Activated CD4-positive, alpha-beta T cell treated with anti-CD3 and anti-CD28 coated beads, Interleukin-2, amount 10 ng/mL, durations not matched to agents 24 days and 14 days (primary cell): ENCODE measurements at regions not wholly inside any gene's neighbourhood (a gene's known extent, or its start where the extent isn't known, plus 50 kb on each side); places are given as distances from the start of the nearest gene placed in this dataset.

Experiments
- DNase-seq: peaks from one replicate; pipeline ENCODE4 v3.0.0; 2022
- H3K27ac Mint-ChIP-seq: one replicate; pipeline ENCODE4 v1.8.0; 2022; ENCODE audit warnings: mild to moderate bottlenecking, mixed read lengths
- H3K27me3 Mint-ChIP-seq: one replicate; pipeline ENCODE4 v1.8.0; 2022; ENCODE audit warnings: mixed read lengths
- H3K36me3 Mint-ChIP-seq: one replicate; pipeline ENCODE4 v1.8.0; 2022; ENCODE audit warnings: low read depth, mild to moderate bottlenecking, mixed read lengths
- H3K4me1 Mint-ChIP-seq: one replicate; pipeline ENCODE4 v1.8.0; 2021; ENCODE audit warnings: mixed read lengths
- H3K4me3 Mint-ChIP-seq: one replicate; pipeline ENCODE4 v1.8.0; 2022; ENCODE audit warnings: mild to moderate bottlenecking, moderate library complexity, mixed read lengths
- H3K9me3 Mint-ChIP-seq: one replicate; pipeline ENCODE4 v1.8.0; 2021; ENCODE audit warnings: mixed read lengths
- intact Hi-C: fragments of 100-400 bp; cut with micrococcal nuclease; formaldehyde crosslinking; loops from one replicate; pipeline ENCODE4 v1.15.1; 2023

DNA sequence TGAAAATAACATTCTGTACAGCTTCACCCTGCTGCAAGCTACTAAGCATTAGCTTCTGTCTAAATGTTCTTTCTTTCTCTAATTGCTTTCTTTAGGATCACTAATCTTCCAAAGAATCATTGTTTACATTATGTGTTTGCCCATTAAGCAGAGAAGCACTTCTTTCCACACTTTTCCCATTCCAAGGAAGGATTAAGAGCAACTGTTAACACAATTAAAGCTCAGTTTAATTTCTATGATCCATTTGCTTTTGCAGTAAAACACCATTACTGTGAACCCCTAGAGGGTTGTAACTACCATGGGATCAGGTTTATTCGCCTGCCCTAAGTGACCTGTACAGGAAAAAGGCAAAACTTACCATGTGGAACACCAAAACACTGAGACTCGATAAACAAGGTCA is 125.8 kb upstream of the ZNF385D start:
- Mint-ChIP-seq H3K27me3 (no peaks in the 10 kb centered on the region), H3K4me3 (no peak overlapping the region), H3K36me3 (no peaks in the 10 kb centered on the region), H3K4me1 (no peaks in the 10 kb centered on the region), H3K27ac (no peak overlapping the region), H3K9me3 (peaks cover 6% of the 10 kb centered on the region)
- intact Hi-C loops = no loop called here
- DNase-seq = no peak

DNA sequence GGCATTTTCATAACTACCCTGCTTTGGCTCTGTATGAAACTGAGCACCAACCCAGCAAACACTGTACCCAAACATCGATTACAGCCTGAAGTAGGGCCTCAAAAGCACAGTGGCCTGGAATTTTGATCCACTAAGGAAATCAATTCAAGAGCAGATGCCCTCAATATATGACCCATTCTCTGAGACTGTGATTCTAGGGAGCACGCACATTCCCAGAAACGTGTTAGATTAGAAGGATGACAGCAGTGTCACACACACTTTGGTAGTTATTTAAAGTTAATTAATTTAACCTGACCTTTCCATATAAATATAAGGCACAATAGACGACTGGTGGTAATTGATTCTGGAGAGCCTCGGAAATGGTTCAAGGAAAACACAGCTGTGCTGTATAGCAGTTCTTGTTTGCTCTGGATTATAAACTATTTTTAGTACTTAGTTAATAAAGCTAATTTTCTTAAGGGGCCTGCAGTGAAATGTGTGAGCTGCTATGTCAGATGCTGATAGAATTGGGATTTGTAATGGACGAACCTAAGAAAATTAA is 126.3 kb upstream of the ZNF385D start:
- Mint-ChIP-seq H3K27ac (no peak overlapping the region), H3K4me1 (no peaks in the 10 kb centered on the region), H3K9me3 (peaks cover 6% of the 10 kb centered on the region), H3K36me3 (no peaks in the 10 kb centered on the region), H3K4me3 (no peak overlapping the region), H3K27me3 (no peaks in the 10 kb centered on the region)
- intact Hi-C loops = no loop called here
- no peak for DNase-seq

DNA sequence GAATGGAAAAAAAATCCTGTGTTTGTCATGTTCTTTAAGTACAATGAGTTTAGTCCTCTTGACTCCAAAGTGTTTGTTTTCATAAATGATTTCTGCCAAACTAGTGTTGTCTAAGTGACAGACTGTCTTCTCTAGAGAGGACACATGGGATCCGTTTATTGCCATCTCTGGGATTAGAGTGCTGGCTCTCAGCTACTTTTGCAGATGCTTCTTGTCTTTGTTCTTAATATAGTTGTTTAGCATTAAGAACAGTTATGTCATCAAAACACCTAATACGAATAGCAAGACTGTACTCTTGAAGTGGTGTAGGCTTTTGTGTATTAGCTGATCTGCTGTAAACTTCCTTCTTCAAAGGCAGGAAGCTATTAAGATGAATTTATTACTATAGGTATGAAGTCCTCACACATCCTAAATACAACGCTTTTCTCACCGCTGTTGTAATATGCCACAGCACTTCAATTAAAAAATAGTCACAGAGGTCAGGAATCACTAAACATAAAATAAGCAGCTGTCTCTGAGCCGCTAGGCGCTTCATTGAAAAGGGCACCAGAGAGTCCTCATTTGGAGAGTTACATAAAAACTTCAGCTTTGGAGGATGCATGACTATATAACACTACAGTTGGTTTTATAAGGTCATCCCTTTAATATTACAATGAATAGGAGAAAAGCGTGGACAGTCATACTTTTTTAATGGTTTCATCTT is 128.3 kb upstream of the ZNF385D start:
- Mint-ChIP-seq H3K4me1 (no peaks in the 10 kb centered on the region), H3K9me3 (peaks cover 6% of the 10 kb centered on the region), H3K27ac (no peak overlapping the region), H3K36me3 (no peaks in the 10 kb centered on the region), H3K27me3 (no peaks in the 10 kb centered on the region), H3K4me3 (no peak overlapping the region)
- intact Hi-C loops = no loop called here
- DNase-seq = no peak

DNA sequence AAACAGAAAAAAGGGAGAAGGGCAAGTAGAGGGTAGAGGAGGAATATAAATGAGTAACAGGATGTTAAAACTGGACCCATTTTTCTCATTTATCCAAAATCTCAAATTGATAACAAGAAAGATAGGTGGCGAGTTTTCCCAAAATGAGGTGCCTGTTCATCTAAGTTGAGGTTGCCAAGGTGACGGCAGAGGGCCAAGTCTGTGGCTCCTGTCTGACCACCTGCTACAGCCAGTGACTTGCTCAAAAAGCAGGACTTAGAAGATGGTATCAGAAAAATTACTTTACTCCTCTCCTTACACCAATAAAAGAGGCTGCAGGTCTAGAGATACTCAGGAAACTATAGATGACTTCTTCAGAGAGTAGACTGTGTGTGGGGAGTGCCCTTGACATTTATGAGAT is 137.6 kb upstream of the ZNF385D start:
- Mint-ChIP-seq H3K27me3 (no peaks in the 10 kb centered on the region), H3K27ac (no peak overlapping the region), H3K9me3 (no peaks in the 10 kb centered on the region), H3K4me3 (no peak overlapping the region), H3K36me3 (no peaks in the 10 kb centered on the region), H3K4me1 (no peaks in the 10 kb centered on the region)
- intact Hi-C loops = no loop called here
- DNase-seq = no peak

DNA sequence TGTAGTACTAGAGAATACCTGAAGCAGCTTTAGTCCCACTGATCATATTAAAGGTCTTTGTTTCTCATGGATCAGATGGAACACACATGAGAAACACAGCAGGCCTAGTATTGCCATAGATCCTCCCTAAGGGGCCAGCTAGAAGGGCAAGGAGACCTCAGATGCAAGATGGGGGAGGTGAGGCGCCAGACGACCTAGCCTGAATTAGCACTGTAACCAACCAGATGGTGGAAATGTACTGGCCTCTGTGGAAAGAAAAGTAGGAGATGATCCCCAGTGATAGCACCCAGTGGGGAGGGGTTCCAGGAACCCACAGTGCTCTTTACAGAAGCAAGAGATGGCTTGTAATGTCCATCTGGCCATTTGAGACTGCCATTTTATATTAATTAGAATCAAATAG is 138.2 kb upstream of the ZNF385D start:
- no peak for DNase-seq
- no peaks in the 10 kb centered on the region for H3K27me3 Mint-ChIP-seq
- no peak overlapping the region for H3K27ac Mint-ChIP-seq
- no peaks in the 10 kb centered on the region for H3K4me1 Mint-ChIP-seq
- H3K4me3 Mint-ChIP-seq = no peak overlapping the region
- H3K9me3 Mint-ChIP-seq = no peaks in the 10 kb centered on the region
- intact Hi-C loops = no loop called here
- H3K36me3 Mint-ChIP-seq = no peaks in the 10 kb centered on the region

DNA sequence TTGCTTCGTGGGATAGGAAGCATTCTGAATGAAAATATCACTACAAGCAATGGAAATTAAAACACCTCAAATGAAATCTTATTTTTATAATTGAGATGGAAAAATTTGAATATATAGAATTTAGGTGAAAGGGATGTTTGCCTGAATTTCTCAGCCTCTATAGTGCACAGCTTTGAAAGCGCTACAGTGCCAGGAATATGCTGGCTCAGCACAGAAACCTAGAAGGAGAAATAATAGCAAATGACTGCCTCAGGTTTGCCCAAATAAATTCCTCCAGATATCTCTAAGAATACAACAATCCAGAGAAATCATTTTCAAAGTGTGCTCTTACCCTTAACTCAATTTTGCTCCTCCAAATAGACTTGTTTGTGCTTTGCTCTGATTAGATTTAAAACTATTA is 141.1 kb upstream of the ZNF385D start:
- intact Hi-C loops = no loop called here

DNA sequence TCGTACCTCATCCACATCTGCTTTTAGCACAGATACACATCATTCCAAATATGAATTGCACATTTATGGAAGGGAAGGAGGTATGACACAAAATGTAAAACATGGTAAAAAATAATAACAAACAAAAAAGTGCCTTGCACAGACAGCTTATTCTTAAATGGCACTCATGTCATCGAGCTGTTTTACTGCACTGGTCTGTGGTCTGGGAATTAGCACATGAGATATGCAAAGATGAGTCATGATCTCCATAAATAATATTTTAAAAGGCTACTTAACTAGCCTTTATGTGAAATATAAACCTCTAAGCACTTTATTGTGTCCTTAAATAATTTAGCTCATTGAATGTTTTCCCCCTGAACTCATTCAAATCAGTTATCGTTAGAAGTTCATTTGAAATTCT is 142.2 kb upstream of the ZNF385D start:
- no peaks in the 10 kb centered on the region for H3K9me3 Mint-ChIP-seq
- H3K4me3 Mint-ChIP-seq = no peak overlapping the region
- no peak overlapping the region for H3K27ac Mint-ChIP-seq
- no peaks in the 10 kb centered on the region for H3K27me3 Mint-ChIP-seq
- no peaks in the 10 kb centered on the region for H3K4me1 Mint-ChIP-seq
- no peaks in the 10 kb centered on the region for H3K36me3 Mint-ChIP-seq
- no peak for DNase-seq
- intact Hi-C loops = no loop called here

More for the DNA sequence above, 141.1 kb upstream of the ZNF385D start:
- no peaks in the 10 kb centered on the region for H3K9me3 Mint-ChIP-seq
- H3K4me1 Mint-ChIP-seq = no peaks in the 10 kb centered on the region
- no peaks in the 10 kb centered on the region for H3K36me3 Mint-ChIP-seq
- no peaks in the 10 kb centered on the region for H3K27me3 Mint-ChIP-seq
- no peak for DNase-seq
- H3K4me3 Mint-ChIP-seq = no peak overlapping the region
- no peak overlapping the region for H3K27ac Mint-ChIP-seq

DNA sequence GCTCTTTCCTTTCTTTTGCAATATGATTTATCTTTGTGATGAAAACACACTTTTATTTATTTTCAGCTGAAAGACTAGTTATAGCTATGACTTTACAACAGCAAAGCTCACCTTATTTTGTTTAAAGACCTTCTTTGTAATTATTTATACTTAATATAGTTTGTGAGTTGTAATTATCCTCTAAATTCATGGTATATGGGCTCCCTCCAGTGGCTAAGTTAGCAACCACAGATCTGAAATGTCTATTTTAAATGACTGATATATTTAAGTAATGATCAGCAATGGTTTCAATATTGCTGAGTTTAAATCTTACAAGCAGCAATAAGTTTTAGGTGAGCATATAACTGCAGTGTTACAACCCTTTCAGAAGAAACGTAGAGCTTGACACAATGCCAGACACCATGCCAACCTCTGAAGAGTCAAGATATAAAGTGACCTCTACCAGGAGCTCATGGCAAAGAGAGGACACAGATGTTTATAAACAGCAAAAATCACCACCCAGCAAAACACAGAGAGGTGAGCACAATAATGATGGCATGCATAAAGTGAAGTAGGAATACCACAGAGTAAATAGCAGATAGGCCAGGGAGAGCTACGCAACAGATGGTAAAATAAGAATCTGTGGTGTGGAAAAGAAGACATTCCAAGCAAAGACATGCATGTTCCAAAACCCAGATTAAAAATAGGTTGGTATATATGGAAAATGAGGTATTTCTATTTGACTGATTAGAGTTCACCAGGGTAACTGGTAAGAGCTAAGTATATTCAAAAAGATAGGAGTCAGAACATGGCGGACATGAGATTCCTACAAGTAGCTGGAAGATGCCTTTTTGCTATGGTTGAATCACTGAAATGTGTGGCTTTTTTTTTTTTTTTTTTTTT is 143.7 kb upstream of the ZNF385D start:
- H3K27me3 Mint-ChIP-seq = no peaks in the 10 kb centered on the region
- H3K27ac Mint-ChIP-seq = no peak overlapping the region
- intact Hi-C loops = no loop called here
- DNase-seq = no peak
- H3K36me3 Mint-ChIP-seq = no peaks in the 10 kb centered on the region
- H3K4me1 Mint-ChIP-seq = no peaks in the 10 kb centered on the region
- H3K9me3 Mint-ChIP-seq = no peaks in the 10 kb centered on the region
- no peak overlapping the region for H3K4me3 Mint-ChIP-seq

DNA sequence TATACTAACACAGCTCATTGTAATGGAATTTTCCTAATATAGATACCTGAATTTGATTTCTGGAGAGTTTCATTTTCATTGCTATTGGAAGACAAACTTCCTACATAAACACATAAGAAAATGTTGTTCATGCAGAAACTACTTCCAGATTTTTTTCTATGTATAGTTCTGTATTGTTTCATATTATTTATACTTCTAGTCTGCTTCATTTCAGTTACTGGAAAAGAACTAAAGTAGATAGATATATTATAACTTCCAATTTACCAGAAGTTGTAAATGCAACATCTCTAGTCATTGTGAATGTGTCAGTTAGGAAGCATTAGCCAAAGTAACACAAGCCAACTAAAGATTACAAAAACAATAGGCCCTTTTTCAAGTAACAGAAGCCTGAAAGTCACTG is 147.3 kb upstream of the ZNF385D start:
- no peak overlapping the region for H3K27ac Mint-ChIP-seq
- H3K36me3 Mint-ChIP-seq = no peaks in the 10 kb centered on the region
- H3K4me3 Mint-ChIP-seq = no peak overlapping the region
- DNase-seq = no peak
- intact Hi-C loops = no loop called here
- no peaks in the 10 kb centered on the region for H3K27me3 Mint-ChIP-seq
- no peaks in the 10 kb centered on the region for H3K9me3 Mint-ChIP-seq
- H3K4me1 Mint-ChIP-seq = no peaks in the 10 kb centered on the region

DNA sequence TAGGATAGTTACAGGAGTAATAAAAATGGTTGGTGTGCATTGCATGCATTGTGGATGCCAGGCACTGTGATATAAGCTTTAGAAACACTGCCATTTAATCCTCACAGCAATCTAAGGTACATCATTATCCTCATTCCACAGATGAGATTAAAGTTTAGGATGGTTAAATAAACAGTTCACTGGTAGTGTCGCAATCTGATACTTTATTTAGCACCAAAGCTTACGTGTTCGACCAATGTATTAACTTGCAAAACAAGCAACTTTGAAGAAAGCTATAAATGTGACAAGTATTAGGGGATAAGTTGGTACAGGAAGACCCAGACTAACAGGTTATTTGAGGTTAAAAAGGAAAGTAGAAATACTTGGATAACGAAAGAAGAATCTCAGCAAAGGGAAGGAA is 150.5 kb upstream of the ZNF385D start:
- Mint-ChIP-seq H3K4me1 (no peaks in the 10 kb centered on the region), H3K9me3 (no peaks in the 10 kb centered on the region), H3K36me3 (no peaks in the 10 kb centered on the region), H3K27ac (no peak overlapping the region), H3K4me3 (no peak overlapping the region), H3K27me3 (no peaks in the 10 kb centered on the region)
- intact Hi-C loops = no loop called here
- no peak for DNase-seq

DNA sequence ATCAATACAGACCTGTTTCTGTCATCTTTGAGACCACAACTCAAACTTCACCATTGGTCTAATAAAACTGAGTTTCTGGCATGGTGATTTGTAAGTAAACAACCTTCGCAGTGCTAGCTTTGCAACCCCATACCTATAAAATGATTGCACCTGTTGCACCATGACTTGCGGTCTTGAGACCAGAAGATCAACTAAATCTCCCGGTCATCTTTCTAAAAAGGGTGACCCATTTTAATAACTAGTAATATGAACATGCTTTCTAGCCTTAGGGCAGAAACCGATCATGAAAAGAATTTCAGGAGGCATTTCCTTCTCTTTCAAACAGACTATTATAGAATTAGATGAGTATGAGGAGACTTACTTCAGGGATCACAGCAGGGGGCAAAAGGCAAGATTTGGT is 151.9 kb upstream of the ZNF385D start:
- intact Hi-C loops = no loop called here
- H3K27ac Mint-ChIP-seq = no peak overlapping the region

DNA sequence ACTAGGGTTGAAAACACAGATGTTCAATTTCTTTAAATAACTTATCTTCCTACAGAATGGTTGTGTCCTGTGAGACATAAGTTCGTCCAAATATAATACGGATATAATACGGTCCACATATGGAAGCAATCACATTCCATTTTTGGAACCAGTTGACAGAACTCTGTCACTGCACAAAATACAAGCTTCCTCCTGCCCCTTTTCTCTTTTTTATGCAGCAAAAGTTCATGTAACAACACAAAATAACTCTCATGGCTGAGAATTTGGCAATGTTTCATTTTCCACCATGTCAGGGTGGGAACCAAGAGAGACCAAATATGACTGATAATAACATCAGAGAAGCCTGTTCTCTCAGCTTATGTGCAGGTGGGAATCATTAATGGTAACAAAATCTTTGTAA is 158.1 kb upstream of the ZNF385D start:
- DNase-seq = no peak
- H3K27me3 Mint-ChIP-seq = no peaks in the 10 kb centered on the region
- no peaks in the 10 kb centered on the region for H3K4me1 Mint-ChIP-seq
- no peak overlapping the region for H3K4me3 Mint-ChIP-seq
- H3K36me3 Mint-ChIP-seq = no peaks in the 10 kb centered on the region
- no peaks in the 10 kb centered on the region for H3K9me3 Mint-ChIP-seq
- no peak overlapping the region for H3K27ac Mint-ChIP-seq
- intact Hi-C loops = no loop called here

More for the DNA sequence above, 151.9 kb upstream of the ZNF385D start:
- H3K4me1 Mint-ChIP-seq = no peaks in the 10 kb centered on the region
- DNase-seq = no peak
- no peak overlapping the region for H3K4me3 Mint-ChIP-seq
- H3K27me3 Mint-ChIP-seq = no peaks in the 10 kb centered on the region
- H3K9me3 Mint-ChIP-seq = no peaks in the 10 kb centered on the region
- no peaks in the 10 kb centered on the region for H3K36me3 Mint-ChIP-seq

DNA sequence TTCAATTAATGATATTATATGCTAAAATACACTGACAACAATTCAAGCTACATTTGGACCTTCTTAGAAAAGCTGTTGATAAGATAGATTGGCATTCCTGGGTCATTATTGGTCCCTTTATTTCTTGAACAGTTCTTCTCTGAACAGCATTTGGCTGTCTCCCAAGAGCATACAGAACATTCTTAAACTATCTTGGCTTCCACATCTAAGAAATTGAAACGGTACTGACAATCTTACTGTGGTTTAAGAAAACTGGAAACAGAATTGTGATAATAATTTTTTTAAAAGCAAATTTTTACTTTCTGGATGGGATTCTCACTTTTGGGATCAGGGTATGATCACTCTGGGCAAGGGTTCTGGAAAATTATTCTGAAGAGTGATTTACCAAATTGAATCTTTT is 161.7 kb upstream of the ZNF385D start:
- Mint-ChIP-seq H3K4me3 (no peak overlapping the region), H3K9me3 (no peaks in the 10 kb centered on the region), H3K27ac (no peak overlapping the region)

DNA sequence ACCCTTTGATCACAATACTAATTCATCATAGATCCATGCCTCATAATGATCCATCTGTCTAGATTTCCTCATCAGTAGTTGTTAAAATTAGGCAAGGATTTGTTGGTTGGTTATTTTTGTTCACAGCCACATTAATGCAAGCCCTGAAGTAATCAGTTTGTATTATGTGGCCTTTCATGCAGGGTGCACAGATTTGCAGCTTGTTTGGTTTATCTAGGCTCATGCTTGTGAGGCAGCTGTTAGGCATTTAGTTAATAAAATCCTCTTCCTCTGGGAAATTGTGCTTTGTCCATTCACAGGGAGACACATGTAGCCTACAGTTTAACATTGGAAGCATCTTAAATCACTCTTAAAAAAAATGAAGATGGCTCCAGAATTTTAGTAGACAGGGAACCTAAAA is 162.8 kb upstream of the ZNF385D start:
- H3K4me3 Mint-ChIP-seq = no peak overlapping the region
- no peak for DNase-seq
- intact Hi-C loops = no loop called here
- H3K27ac Mint-ChIP-seq = no peak overlapping the region
- H3K27me3 Mint-ChIP-seq = no peaks in the 10 kb centered on the region
- no peaks in the 10 kb centered on the region for H3K9me3 Mint-ChIP-seq
- H3K4me1 Mint-ChIP-seq = no peaks in the 10 kb centered on the region
- H3K36me3 Mint-ChIP-seq = no peaks in the 10 kb centered on the region

More for the DNA sequence above, 161.7 kb upstream of the ZNF385D start:
- no peaks in the 10 kb centered on the region for H3K36me3 Mint-ChIP-seq
- no peaks in the 10 kb centered on the region for H3K4me1 Mint-ChIP-seq
- DNase-seq = no peak
- H3K27me3 Mint-ChIP-seq = no peaks in the 10 kb centered on the region
- intact Hi-C loops = no loop called here
